ENCODE measurements at regions not wholly inside any gene's neighbourhood (a gene's known extent, or its start where the extent isn't known, plus 50 kb on each side); places are given as distances from the start of the nearest gene placed in this dataset.

GRCh38 chr5:3312299-3312698 is 283.3 kb upstream of the IRX1 start:
- Histone ChIP-seq H3K4me3 (ENCODE audit: low read length in 3 of 3) (no peak overlapping the region), H3K9ac (ENCODE audit: low read length in 3 of 3) (no peak overlapping the region), H3K36me3 (ENCODE audit: control insufficient read depth in 2 of 3, insufficient read depth in 3 of 3, low read length in 3 of 3) (no peaks in the 10 kb centered on the region), H3K4me1 (ENCODE audit: control insufficient read depth in 2 of 3, insufficient read depth in 2 of 3, low read depth in 1 of 3, low read length in 3 of 3) (no peaks in the 10 kb centered on the region), H3K27me3 (ENCODE audit: control insufficient read depth, insufficient read depth, low read length) (no peaks in the 10 kb centered on the region), H3K27ac (ENCODE audit: low read depth in 2 of 2, low read length in 2 of 2) (no peak overlapping the region), H3K9me3 (ENCODE audit: control insufficient read depth in 2 of 3, insufficient read depth in 1 of 3, low read length in 3 of 3) (peaks cover 0 to 5% (median 0%) of the 10 kb centered on the region in 3 donors)
- no peak for DNase-seq
- no peak for FAIRE-seq
- intact Hi-C loops (cut with DNase I), result no loop called here
- TF ChIP-seq, protein P1, sequence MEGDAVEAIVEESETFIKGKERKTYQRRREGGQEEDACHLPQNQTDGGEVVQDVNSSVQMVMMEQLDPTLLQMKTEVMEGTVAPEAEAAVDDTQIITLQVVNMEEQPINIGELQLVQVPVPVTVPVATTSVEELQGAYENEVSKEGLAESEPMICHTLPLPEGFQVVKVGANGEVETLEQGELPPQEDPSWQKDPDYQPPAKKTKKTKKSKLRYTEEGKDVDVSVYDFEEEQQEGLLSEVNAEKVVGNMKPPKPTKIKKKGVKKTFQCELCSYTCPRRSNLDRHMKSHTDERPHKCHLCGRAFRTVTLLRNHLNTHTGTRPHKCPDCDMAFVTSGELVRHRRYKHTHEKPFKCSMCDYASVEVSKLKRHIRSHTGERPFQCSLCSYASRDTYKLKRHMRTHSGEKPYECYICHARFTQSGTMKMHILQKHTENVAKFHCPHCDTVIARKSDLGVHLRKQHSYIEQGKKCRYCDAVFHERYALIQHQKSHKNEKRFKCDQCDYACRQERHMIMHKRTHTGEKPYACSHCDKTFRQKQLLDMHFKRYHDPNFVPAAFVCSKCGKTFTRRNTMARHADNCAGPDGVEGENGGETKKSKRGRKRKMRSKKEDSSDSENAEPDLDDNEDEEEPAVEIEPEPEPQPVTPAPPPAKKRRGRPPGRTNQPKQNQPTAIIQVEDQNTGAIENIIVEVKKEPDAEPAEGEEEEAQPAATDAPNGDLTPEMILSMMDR (IDR thresholded peaks at IDR 0.05; ENCODE audit: borderline replicate concordance, extremely low read depth, insufficient read depth), result no peak

DNA sequence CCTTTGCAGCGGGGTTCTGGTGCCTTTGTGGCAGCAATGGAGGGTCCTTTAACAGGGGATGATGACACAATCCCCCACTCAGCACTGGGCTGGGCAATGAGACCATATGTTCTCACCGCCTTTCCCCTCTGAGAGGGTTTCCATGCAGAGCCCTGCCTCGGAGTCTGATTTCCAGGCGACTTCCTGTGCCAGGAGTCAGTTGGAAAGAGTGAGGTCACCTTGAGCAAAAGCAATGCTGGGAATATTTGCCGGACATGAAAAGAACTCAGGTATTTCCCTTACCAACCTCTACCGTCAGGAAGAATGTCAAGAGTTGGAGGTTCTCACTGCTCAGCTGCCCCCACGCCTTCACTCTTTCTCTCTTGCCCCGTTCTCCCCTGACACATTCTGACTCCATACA is 284.2 kb upstream of the IRX1 start:
- H3K9ac ChIP-seq (ENCODE audit: low read length in 3 of 3), result no peak overlapping the region
- TF ChIP-seq, protein P1 (IDR thresholded peaks at IDR 0.05; ENCODE audit: borderline replicate concordance, extremely low read depth, insufficient read depth), result no peak
- H3K9me3 ChIP-seq (ENCODE audit: control insufficient read depth in 2 of 3, insufficient read depth in 1 of 3, low read length in 3 of 3), result peaks cover 0 to 5% (median 0%) of the 10 kb centered on the region in 3 donors
- FAIRE-seq, result no peak
- no peaks in the 10 kb centered on the region for H3K4me1 ChIP-seq (ENCODE audit: control insufficient read depth in 2 of 3, insufficient read depth in 2 of 3, low read depth in 1 of 3, low read length in 3 of 3)
- DNase-seq, result peak in 2 of 5 donors; percentile 29 to 36
- H3K36me3 ChIP-seq (ENCODE audit: control insufficient read depth in 2 of 3, insufficient read depth in 3 of 3, low read length in 3 of 3), result no peaks in the 10 kb centered on the region
- no peak overlapping the region for H3K27ac ChIP-seq (ENCODE audit: low read depth in 2 of 2, low read length in 2 of 2)
- no peak overlapping the region for H3K4me3 ChIP-seq (ENCODE audit: low read length in 3 of 3)
- no peaks in the 10 kb centered on the region for H3K27me3 ChIP-seq (ENCODE audit: control insufficient read depth, insufficient read depth, low read length)
- intact Hi-C loops (cut with DNase I), result no loop called here

- FAIRE-seq, result no peak
- intact Hi-C loops (cut with DNase I), result no loop called here
- DNase-seq, result peak; percentile 80 to 90 (median 85)
Measured at GRCh38 chr5:3310541-3311261, 284.9 kb upstream of the IRX1 start.

More at GRCh38 chr5:3310541-3311261, 284.9 kb upstream of the IRX1 start:
- no peak overlapping the region for H3K9ac ChIP-seq (ENCODE audit: low read length in 3 of 3)
- H3K9me3 ChIP-seq (ENCODE audit: control insufficient read depth in 2 of 3, insufficient read depth in 1 of 3, low read length in 3 of 3), result peaks cover 0 to 5% (median 0%) of the 10 kb centered on the region in 3 donors
- H3K27ac ChIP-seq (ENCODE audit: low read depth in 2 of 2, low read length in 2 of 2), result no peak overlapping the region
- TF ChIP-seq, protein P1 (IDR thresholded peaks at IDR 0.05; ENCODE audit: borderline replicate concordance, extremely low read depth, insufficient read depth), result no peak
- H3K36me3 ChIP-seq (ENCODE audit: control insufficient read depth in 2 of 3, insufficient read depth in 3 of 3, low read length in 3 of 3), result no peaks in the 10 kb centered on the region
- no peak overlapping the region for H3K4me3 ChIP-seq (ENCODE audit: low read length in 3 of 3)
- H3K4me1 ChIP-seq (ENCODE audit: control insufficient read depth in 2 of 3, insufficient read depth in 2 of 3, low read depth in 1 of 3, low read length in 3 of 3), result no peaks in the 10 kb centered on the region
- H3K27me3 ChIP-seq (ENCODE audit: control insufficient read depth, insufficient read depth, low read length), result no peaks in the 10 kb centered on the region
